Fibroblast of lung (primary cell): ENCODE measurements at regions not wholly inside any gene's neighbourhood (a gene's known extent, or its start where the extent isn't known, plus 50 kb on each side); places are given as distances from the start of the nearest gene placed in this dataset.

Experiments
- DNase-seq, 2 donors: peaks; one replicate each; pipeline versions ENCODE4 v3.0.0 to v3.0.0-alpha.2; 2010; ENCODE audit warnings: low read depth in 2 of 2
- H2AFZ ChIP-seq: 2 replicates; pipeline ENCODE4 v1.5.1; 2012; ENCODE audit warnings: low read length, control low read depth, inconsistent platforms
- H3K27ac ChIP-seq: 2 replicates; pipeline ENCODE4 v1.5.1; 2011; ENCODE audit warnings: low read length, control low read depth; ENCODE audit not compliant: insufficient read depth
- H3K27me3 ChIP-seq: 2 replicates; pipeline ENCODE4 v1.5.1; 2011; ENCODE audit warnings: mild to moderate bottlenecking, low read length; ENCODE audit not compliant: control insufficient read depth, insufficient read depth
- H3K36me3 ChIP-seq: 2 replicates; pipeline ENCODE4 v1.5.1; 2011; ENCODE audit warnings: low read length; ENCODE audit not compliant: control insufficient read depth, insufficient read depth
- H3K4me1 ChIP-seq: 2 replicates; pipeline ENCODE4 v1.5.1; 2011; ENCODE audit warnings: low read length; ENCODE audit not compliant: control insufficient read depth, insufficient read depth; ENCODE audit errors: extremely low read depth
- H3K4me2 ChIP-seq: 2 replicates; pipeline ENCODE4 v1.5.1; 2011; ENCODE audit warnings: low read length, control low read depth; ENCODE audit not compliant: insufficient read depth; ENCODE audit errors: extremely low read depth
- H3K4me3 ChIP-seq, 4 experiments: fragments of 200-600 bp in 1 of 4; sonication (generic) in 1 of 4; replicated peaks in 1 of 4; 2 replicates each; pipeline ENCODE4 v1.5.1; 2011 to 2016; ENCODE audit warnings: low read length in 4 of 4, low read depth in 3 of 4, mild to moderate bottlenecking in 3 of 4, control low read depth in 2 of 4, inconsistent platforms in 1 of 4, mixed read lengths in 1 of 4; ENCODE audit not compliant: insufficient read depth in 1 of 4; ENCODE audit errors: control extremely low read depth in 1 of 4
- H3K79me2 ChIP-seq: 2 replicates; pipeline ENCODE4 v1.5.1; 2012; ENCODE audit warnings: mild to moderate bottlenecking, low read length, inconsistent platforms; ENCODE audit not compliant: control insufficient read depth, insufficient read depth
- H3K9ac ChIP-seq: 2 replicates; pipeline ENCODE4 v1.5.1; 2011; ENCODE audit warnings: mild to moderate bottlenecking, low read length, control low read depth; ENCODE audit not compliant: insufficient read depth
- H3K9me3 ChIP-seq: 2 replicates; pipeline ENCODE4 v1.5.1; 2012; ENCODE audit warnings: low read depth, low read length; ENCODE audit not compliant: control insufficient read depth, insufficient read depth
- H4K20me1 ChIP-seq: 2 replicates; pipeline ENCODE4 v1.5.1; 2011; ENCODE audit warnings: low read length; ENCODE audit not compliant: control insufficient read depth, insufficient read depth; ENCODE audit errors: extremely low read depth
- EZH2 ChIP-seq: IDR thresholded peaks from 2 replicates; pipeline ENCODE4 v1.5.1; 2012; ENCODE audit warnings: low read length, control low read depth, mild to moderate bottlenecking; ENCODE audit errors: missing control alignments
- TF ChIP-seq, protein P1 (sequence below), 2 donors: IDR thresholded peaks in 1 of 2; conservative IDR thresholded peaks in 1 of 2; 1 replicate in 1 of 2; 2 replicates in 1 of 2; pipeline ENCODE4 v1.5.1; 2011 to 2012; ENCODE audit warnings: low read length in 2 of 2, control low read depth in 1 of 2, inconsistent platforms in 1 of 2, low read depth in 1 of 2, mild to moderate bottlenecking in 1 of 2

GRCh38 chrX:13891377-13892140 lies 74.7 kb upstream of the GPM6B start:
- no peaks in the 10 kb centered on the region for H3K79me2 ChIP-seq
- no peak overlapping the region for H3K27ac ChIP-seq
- no peak overlapping the region for H2AFZ ChIP-seq
- no peak overlapping the region for H3K9ac ChIP-seq
- H3K9me3 ChIP-seq = no peaks in the 10 kb centered on the region
- H4K20me1 ChIP-seq = no peaks in the 10 kb centered on the region
- H3K36me3 ChIP-seq = no peaks in the 10 kb centered on the region
- no peak overlapping the region for H3K4me2 ChIP-seq
- TF ChIP-seq, protein P1, sequence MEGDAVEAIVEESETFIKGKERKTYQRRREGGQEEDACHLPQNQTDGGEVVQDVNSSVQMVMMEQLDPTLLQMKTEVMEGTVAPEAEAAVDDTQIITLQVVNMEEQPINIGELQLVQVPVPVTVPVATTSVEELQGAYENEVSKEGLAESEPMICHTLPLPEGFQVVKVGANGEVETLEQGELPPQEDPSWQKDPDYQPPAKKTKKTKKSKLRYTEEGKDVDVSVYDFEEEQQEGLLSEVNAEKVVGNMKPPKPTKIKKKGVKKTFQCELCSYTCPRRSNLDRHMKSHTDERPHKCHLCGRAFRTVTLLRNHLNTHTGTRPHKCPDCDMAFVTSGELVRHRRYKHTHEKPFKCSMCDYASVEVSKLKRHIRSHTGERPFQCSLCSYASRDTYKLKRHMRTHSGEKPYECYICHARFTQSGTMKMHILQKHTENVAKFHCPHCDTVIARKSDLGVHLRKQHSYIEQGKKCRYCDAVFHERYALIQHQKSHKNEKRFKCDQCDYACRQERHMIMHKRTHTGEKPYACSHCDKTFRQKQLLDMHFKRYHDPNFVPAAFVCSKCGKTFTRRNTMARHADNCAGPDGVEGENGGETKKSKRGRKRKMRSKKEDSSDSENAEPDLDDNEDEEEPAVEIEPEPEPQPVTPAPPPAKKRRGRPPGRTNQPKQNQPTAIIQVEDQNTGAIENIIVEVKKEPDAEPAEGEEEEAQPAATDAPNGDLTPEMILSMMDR (conservative IDR thresholded peaks at IDR 0.05 in 1 of 2, IDR thresholded peaks at IDR 0.05 in 1 of 2; ENCODE audit: low read depth in 1 of 2, low read length in 2 of 2) = no peak
- no peak for TF ChIP-seq EZH2
- H3K4me3 ChIP-seq = no peak overlapping the region
- DNase-seq = no peak
- H3K27me3 ChIP-seq = no peaks in the 10 kb centered on the region
- H3K4me1 ChIP-seq = no peaks in the 10 kb centered on the region

GRCh38 chrX:13890806-13891205 lies 73.9 kb upstream of the GPM6B start:
- H3K9me3 ChIP-seq = no peaks in the 10 kb centered on the region
- no peak for DNase-seq

DNA sequence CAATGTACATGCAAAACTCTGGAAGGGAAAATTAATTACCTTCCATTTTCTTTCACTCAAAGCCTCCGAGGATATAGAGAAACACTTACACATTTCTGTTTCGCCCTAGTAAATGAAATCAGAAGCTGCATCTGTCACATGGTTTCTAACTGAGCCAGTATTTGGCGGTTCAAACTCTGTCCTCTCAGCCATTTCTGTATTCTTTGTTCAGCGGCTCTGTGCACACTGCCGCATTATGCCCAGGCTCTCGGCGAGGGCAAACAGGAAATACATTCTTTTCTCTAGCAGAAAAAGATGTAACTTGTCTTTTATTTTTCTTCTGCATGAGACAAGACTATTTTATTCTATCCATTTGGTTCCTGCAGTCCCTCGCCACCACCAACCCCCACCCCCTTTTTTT lies 71.4 kb upstream of the GPM6B start:
- Histone ChIP-seq H3K4me1 (no peaks in the 10 kb centered on the region), H3K9ac (no peak overlapping the region), H3K79me2 (no peaks in the 10 kb centered on the region), H3K4me2 (no peak overlapping the region), H3K4me3 (no peak overlapping the region), H4K20me1 (no peaks in the 10 kb centered on the region), H3K27me3 (no peaks in the 10 kb centered on the region), H3K9me3 (no peaks in the 10 kb centered on the region), H2AFZ (no peak overlapping the region), H3K27ac (no peak overlapping the region), H3K36me3 (no peaks in the 10 kb centered on the region)
- no peak for DNase-seq
- no peak for TF ChIP-seq EZH2
- TF ChIP-seq, protein P1 (conservative IDR thresholded peaks at IDR 0.05 in 1 of 2, IDR thresholded peaks at IDR 0.05 in 1 of 2; ENCODE audit: low read depth in 1 of 2, low read length in 2 of 2) = no peak

More at GRCh38 chrX:13890806-13891205, 73.9 kb upstream of the GPM6B start:
- Histone ChIP-seq H3K9ac (no peak overlapping the region), H3K79me2 (no peaks in the 10 kb centered on the region), H3K27ac (no peak overlapping the region), H3K4me2 (no peak overlapping the region), H3K27me3 (no peaks in the 10 kb centered on the region), H4K20me1 (no peaks in the 10 kb centered on the region), H3K36me3 (no peaks in the 10 kb centered on the region), H3K4me1 (no peaks in the 10 kb centered on the region), H3K4me3 (no peak overlapping the region), H2AFZ (no peak overlapping the region)
- TF ChIP-seq, protein P1 (conservative IDR thresholded peaks at IDR 0.05 in 1 of 2, IDR thresholded peaks at IDR 0.05 in 1 of 2; ENCODE audit: low read depth in 1 of 2, low read length in 2 of 2) = no peak
- no peak for TF ChIP-seq EZH2
